OCI-M1 (cell line): ENCODE measurements at regions not wholly inside any gene's neighbourhood (a gene's known extent, or its start where the extent isn't known, plus 50 kb on each side); places are given as distances from the start of the nearest gene placed in this dataset.
A peak's percentile ranks its signal among the peaks of the same experiment; 100 is the strongest.

Experiments
- DNase-seq: peaks from one replicate; lab custom pipeline; 2025; lab: John Stamatoyannopoulos, UW

DNA sequence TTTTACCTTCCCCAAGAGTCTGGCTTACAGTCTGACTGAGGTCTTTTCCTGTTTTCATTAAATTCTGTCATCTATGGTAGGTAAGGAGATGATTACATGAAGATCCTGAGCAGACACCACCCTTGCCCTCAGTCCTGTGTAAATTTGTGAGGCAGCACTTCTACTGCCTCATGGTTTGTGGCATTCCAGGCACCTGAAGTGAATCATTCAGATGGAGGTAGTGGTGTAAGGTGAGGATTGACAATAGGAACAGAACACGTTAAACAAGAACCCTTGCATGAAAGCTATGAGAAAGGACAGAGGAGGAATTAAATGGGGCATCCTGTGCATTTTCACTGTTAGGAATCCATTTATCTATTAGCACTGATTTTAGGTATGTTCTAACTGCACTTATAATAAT is 618.6 kb downstream of the TLL1 start:
- DNase-seq: no peak

DNA sequence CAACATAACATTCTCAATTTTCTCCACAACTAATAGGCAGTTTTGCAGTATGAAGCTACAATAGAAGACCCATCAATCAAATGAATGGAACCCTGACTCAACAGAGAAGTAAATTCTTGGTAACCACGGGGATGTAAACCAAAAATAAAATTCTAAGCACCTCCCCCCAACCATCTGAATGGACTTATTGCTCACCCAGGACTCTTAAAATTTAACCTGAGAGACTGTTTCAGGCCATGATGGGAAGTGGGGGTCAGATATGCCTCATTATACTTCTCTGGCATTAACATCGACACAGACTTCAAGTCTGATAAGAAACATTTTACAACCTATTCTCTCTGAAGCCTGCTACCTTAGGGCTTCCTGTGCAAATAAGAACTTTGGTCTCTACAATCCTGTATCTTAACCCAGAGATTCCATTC is 620.9 kb downstream of the TLL1 start:
- DNase-seq: no peak

DNA sequence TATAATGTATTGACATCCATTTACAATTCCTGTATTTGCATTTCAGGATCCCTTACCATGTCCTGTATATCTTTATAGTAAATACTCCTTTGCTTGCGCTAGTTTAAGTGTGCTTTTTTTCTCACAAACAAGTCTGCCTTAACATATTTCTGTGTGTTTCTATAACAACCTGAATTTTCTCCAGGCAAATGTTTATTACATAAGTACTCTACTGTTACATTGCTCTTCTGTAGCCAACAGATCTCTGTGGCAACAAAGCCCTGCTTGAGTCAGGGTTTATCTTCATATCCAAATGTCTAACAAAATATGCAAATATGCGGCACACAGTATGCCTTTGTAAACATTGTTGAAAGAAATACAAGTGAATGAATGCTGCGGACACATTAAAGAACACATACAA is 625.5 kb downstream of the TLL1 start:
- DNase-seq: no peak

DNA sequence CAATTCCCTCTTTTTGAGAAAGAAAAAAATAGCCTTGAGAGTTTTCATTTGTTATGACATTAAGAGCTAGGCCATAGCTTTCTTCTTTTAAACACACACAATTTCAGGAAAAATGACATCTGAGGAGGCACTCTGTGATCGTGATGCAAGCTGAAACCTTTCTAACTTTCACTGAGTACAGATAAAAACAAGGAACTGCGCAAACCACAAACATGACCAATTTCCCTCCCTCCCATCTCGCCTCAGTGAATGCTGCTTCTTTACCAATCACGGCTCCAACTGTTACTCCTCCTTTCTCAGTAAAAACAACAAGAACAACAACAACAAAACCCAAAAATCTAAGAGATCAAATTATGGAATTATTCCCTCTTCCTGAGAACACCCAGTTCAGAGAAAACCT is 626.8 kb downstream of the TLL1 start:
- peak; percentile 71 for DNase-seq

DNA sequence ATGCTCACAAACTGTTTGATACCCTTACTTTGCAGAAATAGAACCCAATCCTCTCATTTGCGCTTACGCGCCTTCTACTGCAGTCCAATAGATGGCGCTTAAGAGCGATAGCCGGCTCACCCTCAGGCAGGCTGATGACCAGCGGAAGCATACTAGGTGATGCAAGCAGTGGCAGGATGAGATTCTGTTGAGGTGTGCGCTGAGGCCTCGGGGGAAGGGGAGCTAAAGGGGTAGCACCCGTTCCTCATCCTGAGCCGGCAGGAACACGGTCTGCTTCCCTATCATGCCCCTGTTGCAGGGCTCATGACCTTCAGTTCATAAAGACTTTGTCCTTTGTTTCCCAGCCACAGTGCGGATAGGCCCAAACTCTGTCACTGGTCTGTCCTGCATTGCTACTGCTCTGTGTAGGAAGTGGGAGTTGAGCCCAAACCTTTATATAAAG is 628.9 kb downstream of the TLL1 start:
- DNase-seq: no peak

DNA sequence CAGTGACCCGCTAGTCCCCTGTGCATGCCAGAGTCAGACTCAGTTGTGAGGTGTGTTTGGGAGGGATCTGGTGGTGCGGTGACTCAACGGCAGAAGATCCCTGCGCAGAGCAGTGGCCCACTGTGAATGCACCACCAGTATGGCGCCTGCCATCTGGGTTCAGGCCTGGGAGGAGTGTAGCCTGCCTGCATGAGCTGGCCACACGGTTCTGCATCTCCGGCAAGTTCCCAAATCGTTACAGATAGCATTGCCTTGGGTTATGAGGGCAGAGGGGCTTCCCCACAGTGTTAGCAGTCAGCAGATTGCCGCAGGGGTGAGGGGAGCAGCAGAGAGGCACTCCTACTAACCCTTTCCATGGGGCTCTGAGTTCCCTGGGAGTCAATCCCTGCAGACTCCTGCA is 629.6 kb downstream of the TLL1 start:
- DNase-seq: no peak

DNA sequence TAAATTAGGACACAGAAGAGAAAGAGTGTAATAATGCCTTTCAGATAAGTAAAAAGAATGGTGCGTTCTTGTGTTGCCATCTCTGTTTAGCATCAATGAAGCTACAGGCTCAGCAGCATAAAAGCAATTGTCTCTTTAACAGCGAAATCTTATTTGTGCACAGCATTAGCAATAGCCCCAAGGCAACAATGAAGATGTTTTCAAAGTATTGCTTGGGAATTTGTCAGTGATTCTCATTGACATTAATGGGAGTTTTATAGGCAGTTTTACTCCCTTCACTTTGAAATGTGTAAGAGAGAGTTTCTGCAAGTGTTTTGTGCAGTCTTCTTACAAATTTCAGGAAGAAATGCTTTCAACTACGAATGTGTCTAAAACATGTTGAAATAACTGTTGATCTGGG is 633.0 kb downstream of the TLL1 start:
- no peak for DNase-seq

DNA sequence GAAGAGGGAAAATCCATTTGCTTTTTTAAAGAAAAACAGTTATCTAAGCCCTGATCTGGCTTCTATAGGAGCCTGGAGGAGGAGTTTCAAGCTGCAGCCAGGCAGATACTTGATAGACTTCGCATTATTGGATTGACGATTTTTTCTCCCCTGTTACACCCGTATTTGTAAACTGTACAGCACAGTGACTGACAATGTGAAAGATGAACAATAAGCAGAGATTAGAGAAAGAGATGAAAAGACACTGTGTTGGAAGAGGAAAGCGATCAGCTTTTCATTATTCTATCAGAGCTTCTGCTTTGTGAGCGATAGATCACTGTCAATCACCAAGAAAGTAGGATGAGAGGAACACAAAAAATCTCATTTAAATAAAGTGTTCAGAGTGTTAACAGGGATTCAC is 639.2 kb downstream of the TLL1 start:
- no peak for DNase-seq

DNA sequence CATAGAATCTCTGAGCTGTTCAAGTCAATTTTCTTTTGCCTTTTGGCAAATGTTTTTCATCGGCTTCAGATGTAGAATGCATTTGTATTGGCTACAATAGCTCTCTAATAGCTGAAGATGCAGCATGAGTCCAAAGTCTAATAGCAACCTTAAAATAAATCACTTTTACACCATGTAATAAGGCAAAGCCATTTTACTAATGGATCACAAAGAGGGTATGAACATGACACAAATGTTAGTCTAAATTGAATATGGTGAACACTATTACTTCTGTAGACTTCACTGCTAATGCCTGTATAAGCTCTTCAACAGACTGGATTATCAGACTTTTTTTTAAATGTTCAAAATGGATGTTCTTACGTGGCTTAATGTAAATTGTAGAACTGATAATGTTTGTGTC is 645.3 kb downstream of the TLL1 start:
- DNase-seq: no peak

DNA sequence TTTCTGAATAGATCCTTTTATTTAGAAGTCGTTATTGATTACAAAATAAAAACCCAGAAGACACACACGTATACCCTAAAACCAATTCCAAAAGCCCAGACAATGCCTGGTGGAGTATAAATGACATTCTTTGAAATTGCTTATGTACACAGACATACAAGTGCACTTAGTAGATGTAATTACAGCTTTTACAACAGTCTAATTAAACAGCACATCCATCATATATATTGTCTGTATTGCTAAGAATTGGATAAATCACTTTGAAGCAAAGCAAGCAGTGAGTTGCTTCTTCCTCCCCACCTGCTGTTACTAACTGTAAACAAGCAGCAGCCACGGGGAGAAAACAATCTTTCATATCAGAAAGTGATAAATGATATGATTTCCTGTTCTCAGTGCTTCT is 645.7 kb downstream of the TLL1 start:
- DNase-seq: no peak

DNA sequence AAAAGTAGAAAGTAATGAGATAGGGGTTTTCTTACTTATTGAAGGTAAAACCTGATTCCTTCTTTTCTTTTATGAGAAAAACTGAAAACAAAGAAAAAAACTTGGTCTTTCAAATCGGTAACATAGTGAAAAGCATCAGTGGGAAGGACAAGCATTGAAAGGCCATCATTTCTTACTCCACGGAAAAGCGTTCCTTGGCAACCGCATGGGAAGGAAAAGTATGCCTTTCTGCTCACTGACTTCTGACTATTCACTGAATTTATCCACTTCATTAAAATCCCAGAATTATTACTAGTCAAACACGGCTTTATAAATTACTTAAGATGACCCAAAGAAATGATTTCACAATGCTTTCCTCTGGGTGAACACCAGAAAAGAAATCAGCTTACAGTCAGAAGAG is 646.7 kb downstream of the TLL1 start:
- DNase-seq: no peak

DNA sequence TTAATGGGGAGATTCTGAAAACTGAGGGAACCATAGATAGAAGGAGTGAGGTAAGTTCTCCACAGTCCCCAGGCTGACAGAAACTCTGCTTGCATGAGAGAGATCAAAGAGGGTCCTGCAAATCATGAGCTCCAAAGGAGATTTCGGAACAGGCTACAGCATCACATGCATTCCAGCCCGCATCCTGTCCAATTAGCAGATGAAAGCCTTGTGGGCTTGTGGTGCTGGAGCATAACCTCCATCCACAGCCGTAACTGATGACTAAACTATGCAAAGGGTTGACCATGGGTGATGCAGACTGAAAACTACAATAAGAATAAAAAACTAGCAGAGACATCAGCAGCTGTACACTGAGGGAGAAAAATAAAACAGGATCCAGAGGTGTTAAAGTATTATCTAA is 654.5 kb downstream of the TLL1 start:
- no peak for DNase-seq

DNA sequence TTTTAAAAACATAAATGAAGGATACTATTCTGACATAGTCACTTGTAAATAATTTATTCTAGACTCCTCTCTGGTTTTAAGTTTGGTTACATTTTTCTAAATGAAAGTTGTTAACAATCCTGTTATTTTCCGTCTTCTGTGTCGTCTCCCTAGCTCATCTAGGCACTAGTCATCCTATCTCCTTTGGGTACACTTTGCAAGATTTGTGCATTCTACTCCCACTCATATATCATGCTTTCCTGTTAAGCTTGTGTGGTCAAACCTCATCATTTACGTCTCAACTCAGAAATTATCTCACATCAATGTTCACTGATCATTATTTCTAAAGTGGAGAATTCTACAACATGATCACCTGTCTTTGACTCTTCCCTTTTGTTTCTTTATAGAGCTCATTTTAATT is 658.7 kb downstream of the TLL1 start:
- DNase-seq: no peak

DNA sequence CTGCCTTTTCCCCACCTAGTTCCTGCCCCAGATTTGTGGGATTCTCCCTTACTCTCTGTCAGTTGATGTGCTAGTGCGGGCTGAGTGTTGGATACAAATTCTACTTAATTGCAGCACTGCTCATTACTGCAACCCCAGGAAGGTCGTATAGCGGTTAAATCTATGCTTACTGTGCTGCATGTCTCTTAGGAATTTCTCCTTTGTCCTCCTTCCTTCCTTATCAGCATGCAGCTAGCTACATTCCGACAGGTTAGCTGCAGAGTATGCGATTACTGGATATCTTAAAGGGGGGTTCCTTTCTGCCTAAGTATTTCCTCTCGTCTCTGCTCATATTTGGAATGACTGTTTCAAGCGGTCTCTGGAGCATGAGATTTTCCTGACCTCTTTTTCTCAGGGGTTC is 662.8 kb downstream of the TLL1 start:
- DNase-seq: no peak

DNA sequence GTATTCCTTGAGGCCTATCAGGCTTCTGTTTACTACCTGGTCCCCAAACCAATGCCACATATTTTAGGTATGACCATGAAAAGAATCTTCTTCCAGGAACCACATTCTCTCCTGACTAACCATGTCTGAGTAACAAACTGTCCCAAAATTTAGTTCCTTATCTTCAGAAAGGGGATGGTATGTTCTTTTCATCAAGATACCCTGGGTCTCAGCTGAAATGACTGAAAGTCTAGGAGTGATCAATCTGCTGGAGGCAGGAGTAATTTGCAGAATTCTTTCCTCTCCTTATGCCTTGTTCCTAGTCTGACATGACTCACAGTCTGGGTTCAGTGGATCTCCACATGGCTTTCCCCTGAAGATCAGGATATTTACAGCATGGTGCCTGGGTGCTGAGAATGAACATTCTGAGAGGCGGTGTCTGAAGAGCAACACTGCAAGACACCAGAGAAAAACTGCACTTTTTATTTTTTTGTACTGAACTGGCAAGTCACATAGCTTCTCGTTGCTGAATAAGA is 665.5 kb downstream of the TLL1 start:
- DNase-seq: no peak

DNA sequence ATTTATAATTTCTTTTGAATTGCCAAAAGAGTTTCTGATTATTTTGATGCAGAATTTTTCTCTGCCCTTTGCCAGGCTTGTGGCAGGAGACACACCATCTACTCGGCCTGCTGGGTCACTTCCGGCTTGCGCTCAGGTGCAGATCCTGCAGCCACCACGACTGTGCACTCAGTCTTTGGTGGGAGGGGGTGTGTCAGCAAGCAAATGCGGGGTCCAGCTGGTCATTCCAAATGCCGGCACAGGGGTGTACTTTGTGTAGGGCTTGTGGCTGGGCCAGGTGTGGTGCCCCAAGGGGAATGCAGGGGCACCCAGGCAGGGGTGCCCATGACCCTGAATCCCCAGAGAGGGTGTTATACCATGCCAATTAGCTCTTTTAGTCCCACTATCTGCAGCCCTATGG is 673.0 kb downstream of the TLL1 start:
- DNase-seq: no peak

DNA sequence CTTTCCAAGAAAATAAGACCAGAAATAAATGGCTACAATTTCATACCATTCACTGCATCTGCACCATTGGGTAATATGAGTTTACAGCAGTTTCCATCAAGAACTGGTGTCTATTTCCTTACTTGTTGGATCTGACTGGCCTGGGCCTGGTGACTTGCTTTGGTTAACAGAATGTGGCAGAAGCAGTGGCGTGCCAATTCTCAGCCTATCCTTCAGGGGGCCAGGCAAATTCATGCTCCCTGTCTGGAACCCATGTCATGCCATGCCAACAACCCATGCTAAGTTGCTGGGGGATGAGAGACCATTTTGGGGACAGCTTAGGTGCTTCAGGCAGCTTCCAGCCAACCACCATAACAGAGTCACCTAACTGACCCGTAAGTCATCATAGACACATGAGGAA is 656.7 kb downstream of the SPOCK3 start:
- no peak for DNase-seq

DNA sequence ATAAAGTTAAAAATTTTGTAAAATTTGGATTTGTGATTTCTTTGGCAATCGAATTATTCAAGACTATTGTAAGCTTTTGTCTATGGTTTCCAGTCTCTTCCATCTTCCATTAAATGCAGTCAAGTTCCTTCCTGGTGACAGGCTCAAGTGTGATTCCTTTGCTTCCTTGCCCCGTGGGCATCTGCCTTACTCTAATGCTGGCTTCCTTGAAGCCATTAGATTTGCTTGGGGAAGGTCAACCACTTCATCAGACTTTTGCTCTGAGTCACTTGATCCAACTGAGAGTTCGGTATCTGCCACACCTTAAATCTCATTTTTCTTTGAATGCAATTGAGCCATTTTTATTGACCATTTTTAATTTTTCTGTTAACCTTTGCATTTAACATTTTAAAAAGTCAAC is 648.8 kb downstream of the SPOCK3 start:
- no peak for DNase-seq

DNA sequence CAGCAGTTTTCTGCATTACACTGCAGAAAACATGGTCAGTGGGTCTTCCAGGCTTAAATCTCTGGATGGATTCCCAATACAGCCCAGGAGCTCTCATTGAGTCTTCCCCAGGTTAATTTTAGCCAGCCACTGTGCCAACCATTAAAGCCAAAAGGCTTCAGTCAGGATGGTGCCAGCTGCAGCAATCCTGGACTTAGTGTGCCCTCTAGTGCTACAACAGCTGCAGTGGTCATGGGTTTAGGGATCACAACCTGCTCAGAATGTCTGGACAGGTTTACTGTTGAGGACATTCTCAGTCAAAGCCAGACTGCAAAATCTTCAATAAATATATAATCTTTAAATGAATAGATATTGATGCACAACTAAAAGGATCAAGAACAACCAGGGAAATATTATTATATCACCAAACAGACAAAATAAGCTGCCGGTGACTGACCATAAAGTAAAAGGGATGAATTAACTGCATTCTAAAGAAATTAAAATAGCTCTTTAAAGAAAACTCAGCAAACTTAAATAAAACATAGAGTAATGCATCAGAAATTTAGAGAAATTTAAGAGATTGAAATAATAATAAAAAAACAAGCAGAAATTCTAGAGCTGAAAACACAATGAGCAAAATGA is 639.9 kb downstream of the SPOCK3 start:
- DNase-seq: peak; percentile 46

DNA sequence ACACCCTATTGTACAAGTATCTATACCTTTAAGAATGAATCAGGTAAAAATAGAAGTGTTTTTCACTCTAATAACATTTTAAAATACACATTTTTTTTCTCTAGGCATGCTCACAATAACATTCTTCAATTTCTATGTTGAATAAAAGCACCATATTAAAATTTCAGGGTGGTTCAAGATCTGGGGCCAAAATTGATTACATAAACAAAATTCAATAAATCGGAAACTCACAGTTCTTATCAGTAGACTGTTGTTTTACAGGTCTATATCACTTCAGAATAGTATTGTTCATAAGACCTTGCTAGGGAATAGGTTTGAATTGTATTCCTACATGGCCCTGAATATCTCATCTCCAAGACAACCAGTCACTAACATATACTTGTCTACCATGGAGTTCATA is 634.0 kb downstream of the SPOCK3 start:
- no peak for DNase-seq

DNA sequence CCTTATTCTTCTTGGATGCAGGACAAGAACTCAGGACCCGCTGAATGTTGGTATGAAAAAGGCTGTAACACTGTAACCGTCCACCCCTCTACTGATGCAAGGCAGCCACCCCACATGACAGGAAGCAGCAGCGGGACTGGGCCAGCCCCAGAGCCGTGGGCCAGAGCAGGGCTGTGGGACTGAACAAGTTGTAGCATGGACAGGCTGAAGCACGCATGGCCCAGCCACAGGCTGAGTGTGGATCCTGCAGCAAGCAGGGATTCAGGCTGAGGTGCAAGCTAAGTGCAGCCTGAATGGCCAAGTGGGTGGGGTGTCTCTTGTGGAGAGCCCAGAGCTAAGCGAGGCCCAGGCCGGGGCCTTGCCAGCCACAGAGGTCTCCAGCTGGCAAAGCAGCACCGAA is 632.2 kb downstream of the SPOCK3 start:
- no peak for DNase-seq

DNA sequence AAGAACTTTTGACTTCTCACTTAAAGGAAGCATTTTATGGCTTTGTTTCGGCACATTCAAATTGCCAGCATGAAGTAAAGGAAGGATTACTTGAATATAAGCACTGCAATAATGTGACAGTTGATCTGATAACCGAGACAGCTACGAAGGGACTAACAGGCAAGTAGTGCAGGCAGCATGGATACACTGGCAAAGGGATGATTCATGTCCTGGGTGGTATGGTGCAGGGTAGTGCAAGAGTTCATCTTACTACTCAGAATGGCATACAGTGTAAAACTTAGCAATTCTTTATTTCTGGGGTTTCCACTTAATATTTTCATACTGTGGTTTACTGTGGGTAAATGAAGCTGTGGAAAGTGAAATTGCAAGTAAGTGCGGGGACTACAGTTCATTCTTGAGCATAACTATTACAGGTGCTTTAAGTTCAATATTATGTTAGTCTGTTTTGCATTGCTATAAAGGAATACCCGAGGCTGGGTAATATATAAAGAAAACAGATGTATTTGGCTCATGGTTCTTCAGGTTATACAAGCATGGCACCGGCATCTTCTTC is 611.8 kb downstream of the SPOCK3 start:
- DNase-seq: peak; percentile 44

DNA sequence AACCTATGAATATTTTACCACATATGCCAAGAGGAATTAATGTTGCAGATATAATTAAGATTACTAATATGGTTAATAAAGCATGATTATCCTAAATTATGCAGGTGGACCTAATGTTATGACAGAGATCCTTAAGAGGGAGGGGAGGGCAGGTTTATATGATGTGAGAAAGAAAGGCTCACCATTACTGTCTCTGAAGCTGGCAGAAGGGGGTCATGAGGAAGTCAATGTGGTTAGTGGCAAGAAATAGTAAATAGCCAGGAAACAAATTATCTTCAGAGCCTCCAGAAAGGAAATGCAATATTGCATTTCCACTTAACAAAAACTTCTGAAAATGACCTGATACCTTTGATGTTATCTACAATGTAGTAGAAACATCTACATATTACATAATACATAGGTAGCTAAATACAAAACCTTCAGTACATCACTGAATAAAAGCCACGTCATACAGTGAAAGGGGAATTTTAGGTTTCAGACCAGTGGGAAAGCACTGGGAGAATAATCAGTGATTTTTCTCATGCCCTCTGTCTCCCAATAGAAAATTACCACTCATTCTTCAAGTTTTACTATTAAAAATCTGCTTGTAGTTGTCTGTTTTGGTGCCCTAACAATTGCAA is 609.2 kb downstream of the SPOCK3 start:
- DNase-seq: no peak

DNA sequence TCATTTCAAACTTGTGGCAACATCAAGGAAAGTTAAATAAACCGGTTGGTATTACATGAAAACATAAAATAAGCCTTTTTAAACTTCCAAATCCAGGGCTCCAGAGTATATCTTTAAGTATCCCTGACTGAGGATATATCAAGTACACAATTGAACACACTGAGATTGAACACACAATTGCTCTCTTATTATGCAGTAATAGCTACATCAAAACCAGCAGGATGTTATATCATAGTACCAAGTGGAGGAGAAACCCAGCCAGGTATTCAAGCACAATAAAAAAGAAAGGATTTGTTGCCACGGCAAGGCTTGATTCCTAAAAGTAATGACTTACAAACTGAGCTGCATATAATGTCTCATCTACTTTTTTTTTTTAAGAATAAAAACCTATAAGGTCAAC is 605.8 kb downstream of the SPOCK3 start:
- DNase-seq: no peak
